SK-N-SH (cell line): ENCODE measurements at regions not wholly inside any gene's neighbourhood (a gene's known extent, or its start where the extent isn't known, plus 50 kb on each side); places are given as distances from the start of the nearest gene placed in this dataset.

Source experiments
- EZH2phosphoT487 ChIP-seq: fragments of 200-600 bp; sonication (generic); IDR thresholded peaks from 2 replicates; pipeline ENCODE4 v1.6.1; 2017; ENCODE audit warnings: low read depth, mixed run types, mild to moderate bottlenecking, antibody characterized with exemption, moderate library complexity, borderline replicate concordance
- FOXM1 ChIP-seq: IDR thresholded peaks from 2 replicates; pipeline ENCODE4 v1.4.0; 2012; ENCODE audit warnings: low read depth, mild to moderate bottlenecking
- RXRA ChIP-seq: IDR thresholded peaks from 2 replicates; pipeline ENCODE4 v1.4.0; 2012; ENCODE audit warnings: low read depth, mild to moderate bottlenecking, borderline replicate concordance
- SIN3A ChIP-seq: IDR thresholded peaks from 2 replicates; pipeline ENCODE4 v1.6.1; 2012; ENCODE audit warnings: low read depth, mild to moderate bottlenecking, low read length, moderate library complexity, borderline replicate concordance
- TF ChIP-seq, protein P1 (sequence below): IDR thresholded peaks from 2 replicates; pipeline ENCODE4; 2012
- TF ChIP-seq, protein P2 (sequence below): fragments of 200-600 bp; sonication (generic); IDR thresholded peaks from 2 replicates; pipeline ENCODE4 v1.6.1; 2017; ENCODE audit warnings: antibody characterized with exemption, mild to moderate bottlenecking, moderate library complexity

DNA sequence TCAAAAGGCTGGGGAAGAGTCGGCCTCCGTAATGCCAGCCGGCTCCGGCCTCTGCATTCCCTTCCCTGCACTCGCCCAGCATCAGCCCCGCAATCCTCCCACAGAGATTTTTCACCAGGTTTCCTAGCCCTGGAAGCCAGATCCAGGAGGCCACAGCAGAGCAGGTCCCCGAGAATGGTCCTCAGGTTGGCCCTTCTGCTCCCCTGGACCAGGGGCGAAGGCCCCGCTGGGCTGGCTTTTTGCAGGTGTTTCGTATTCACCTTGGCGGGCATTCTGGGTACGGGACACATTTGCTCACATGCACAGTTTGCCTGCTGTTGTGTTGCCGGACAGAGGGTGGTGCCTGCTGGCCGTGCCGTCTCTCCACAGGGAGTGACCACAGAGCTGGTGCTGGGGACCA, 309.5 kb downstream of the NDUFA10 start:
- TF ChIP-seq, protein P1, sequence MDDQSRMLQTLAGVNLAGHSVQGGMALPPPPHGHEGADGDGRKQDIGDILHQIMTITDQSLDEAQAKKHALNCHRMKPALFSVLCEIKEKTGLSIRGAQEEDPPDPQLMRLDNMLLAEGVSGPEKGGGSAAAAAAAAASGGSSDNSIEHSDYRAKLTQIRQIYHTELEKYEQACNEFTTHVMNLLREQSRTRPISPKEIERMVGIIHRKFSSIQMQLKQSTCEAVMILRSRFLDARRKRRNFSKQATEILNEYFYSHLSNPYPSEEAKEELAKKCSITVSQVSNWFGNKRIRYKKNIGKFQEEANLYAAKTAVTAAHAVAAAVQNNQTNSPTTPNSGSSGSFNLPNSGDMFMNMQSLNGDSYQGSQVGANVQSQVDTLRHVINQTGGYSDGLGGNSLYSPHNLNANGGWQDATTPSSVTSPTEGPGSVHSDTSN, result no peak
- no peak for TF ChIP-seq RXRA
- TF ChIP-seq, protein P2, sequence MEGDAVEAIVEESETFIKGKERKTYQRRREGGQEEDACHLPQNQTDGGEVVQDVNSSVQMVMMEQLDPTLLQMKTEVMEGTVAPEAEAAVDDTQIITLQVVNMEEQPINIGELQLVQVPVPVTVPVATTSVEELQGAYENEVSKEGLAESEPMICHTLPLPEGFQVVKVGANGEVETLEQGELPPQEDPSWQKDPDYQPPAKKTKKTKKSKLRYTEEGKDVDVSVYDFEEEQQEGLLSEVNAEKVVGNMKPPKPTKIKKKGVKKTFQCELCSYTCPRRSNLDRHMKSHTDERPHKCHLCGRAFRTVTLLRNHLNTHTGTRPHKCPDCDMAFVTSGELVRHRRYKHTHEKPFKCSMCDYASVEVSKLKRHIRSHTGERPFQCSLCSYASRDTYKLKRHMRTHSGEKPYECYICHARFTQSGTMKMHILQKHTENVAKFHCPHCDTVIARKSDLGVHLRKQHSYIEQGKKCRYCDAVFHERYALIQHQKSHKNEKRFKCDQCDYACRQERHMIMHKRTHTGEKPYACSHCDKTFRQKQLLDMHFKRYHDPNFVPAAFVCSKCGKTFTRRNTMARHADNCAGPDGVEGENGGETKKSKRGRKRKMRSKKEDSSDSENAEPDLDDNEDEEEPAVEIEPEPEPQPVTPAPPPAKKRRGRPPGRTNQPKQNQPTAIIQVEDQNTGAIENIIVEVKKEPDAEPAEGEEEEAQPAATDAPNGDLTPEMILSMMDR, result no peak
- TF ChIP-seq SIN3A, result no peak
- no peak for TF ChIP-seq FOXM1
- TF ChIP-seq EZH2phosphoT487, result no peak
